HG03108 (cell line): ENCODE measurements at regions not wholly inside any gene's neighbourhood (a gene's known extent, or its start where the extent isn't known, plus 50 kb on each side); places are given as distances from the start of the nearest gene placed in this dataset.

Source experiments
- ATAC-seq: cut with Tn5 transposase; IDR thresholded peaks from one replicate; pipeline ENCODE4 v1.9.1; 2021; ENCODE audit warnings: moderate library complexity; ENCODE audit not compliant: unreplicated experiment

DNA sequence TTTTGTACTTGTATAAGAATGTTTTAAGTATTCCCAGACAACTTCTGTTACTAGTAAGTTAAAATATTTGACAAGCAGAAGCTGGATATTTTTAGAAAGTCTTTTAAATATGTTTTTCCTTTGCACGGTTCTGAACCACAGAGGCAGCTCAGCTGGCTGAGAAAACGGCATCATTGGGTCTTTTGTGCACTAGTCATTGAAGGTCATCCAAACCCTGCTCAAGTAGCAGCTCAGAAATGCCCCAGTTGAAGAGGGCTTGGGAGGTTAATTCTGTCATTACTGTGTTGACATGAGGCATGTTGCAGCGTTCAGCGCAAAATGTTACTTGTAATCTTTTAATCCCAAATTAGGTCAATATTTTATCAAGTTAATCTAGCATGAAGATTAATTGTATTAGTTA lies 383.7 kb upstream of the FAM241A start:
- ATAC-seq, result no peak

DNA sequence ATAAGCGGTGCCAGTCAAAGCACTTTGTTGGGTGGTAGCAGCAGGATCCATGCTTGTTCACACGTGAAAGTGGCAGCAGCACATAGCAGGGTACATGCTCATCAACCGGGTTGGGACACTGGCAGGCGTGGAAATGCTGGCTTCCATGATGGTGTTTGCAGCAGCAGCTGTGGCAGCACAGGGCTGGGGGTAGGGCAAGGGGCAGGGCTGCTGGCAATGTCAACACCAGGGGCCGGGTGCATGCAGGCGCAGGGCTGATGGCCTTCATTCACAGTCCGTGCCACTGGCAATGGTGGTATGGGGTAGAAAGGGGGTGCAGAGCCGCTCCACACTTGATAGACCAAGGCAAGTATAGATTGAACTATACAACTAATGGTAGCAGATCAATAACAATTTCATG lies 374.7 kb upstream of the FAM241A start:
- ATAC-seq, result no peak

GRCh38 chr4:111773858-111774257 lies 371.4 kb upstream of the FAM241A start:
- no peak for ATAC-seq

GRCh38 chr4:111775556-111776297 lies 369.5 kb upstream of the FAM241A start:
- no peak for ATAC-seq

GRCh38 chr4:111776561-111776960 lies 368.7 kb upstream of the FAM241A start:
- no peak for ATAC-seq

DNA sequence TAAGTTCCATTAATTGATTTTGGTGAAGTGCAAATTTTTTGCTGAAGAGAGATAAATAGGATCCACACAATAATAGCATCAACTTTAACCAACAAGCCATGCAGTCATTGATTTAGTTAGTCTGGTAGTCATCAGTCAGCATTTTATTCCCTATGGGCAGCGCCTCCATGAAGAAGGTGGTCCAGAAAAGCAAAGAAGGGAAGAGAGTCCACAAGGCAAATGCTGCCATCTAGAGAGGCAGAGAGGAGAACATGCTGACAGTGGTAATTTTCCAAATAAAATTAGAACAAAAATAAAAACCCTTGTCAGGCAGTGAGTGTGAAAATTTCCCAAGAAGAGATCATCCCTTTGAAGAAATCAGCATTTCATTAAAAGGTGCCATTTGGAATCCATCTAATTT lies 366.7 kb upstream of the FAM241A start:
- no peak for ATAC-seq

DNA sequence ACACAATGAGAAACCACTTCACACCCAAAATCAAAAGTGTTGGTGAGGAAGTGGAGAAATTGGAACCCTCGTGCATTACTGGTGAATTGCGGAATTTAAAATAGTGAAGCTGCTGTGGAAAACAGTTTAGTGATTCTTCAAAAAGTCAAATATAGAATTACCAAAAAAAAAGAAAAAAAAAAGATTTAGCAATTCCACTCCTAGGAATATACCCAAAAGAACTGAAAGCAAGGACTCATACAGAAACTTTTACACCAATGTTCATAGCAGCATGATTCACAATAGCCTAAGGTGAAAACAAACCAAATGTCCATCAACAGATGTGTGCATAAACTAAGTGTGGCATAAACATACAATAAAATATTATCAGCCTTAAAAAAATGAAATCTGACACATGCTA lies 364.3 kb upstream of the FAM241A start:
- ATAC-seq, result no peak

GRCh38 chr4:111781611-111782010 lies 363.6 kb upstream of the FAM241A start:
- no peak for ATAC-seq

DNA sequence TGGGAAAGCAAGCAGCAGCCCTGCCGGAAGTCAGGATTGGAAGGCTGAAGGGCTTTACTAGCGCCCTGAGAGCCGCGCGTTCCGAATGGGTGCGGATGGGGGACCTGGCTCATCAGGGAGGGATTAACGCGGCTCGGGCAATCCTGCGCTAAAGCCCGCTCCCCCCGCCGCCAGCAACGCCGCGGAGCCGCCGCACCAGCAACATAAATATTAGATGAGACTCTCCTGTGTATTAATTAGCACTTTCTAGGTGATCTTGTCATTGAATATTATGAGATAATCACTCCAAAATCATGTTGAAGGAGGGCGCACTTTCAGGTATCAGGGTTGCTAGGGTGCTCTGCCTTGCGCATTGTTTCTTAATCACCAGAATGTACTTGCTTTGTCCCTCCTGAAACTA lies 357.2 kb upstream of the FAM241A start:
- ATAC-seq, result no peak

- no peak for ATAC-seq
These were observed 355.2 kb upstream of the FAM241A start for GRCh38 chr4:111789901-111790640.

- ATAC-seq, result no peak
These were observed 352.6 kb upstream of the FAM241A start for GRCh38 chr4:111792632-111793031.

GRCh38 chr4:111793433-111794091 lies 351.7 kb upstream of the FAM241A start:
- no peak for ATAC-seq

GRCh38 chr4:111797455-111798163 lies 347.6 kb upstream of the FAM241A start:
- ATAC-seq, result no peak

GRCh38 chr4:111798840-111799239 lies 346.4 kb upstream of the FAM241A start:
- ATAC-seq, result no peak

GRCh38 chr4:111800551-111800950 lies 344.7 kb upstream of the FAM241A start:
- no peak for ATAC-seq

DNA sequence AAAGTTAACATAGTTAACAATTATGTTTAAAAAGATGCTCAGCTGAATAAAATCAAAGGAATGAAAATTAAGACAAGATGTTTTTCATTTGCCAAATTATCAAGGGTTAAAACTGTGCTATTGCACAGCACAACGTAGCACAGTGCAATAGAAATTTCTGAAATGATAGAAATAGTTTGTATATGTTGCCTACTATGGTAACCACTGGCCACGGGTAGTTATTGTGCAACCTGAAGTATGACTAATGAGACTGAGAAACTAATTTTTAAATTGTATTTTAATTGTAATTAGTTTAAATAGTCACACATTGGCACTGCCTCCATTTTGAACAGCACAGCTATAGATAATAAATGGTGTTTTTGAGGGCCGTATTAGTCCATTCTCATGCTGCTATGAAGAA lies 343.1 kb upstream of the FAM241A start:
- ATAC-seq, result no peak

DNA sequence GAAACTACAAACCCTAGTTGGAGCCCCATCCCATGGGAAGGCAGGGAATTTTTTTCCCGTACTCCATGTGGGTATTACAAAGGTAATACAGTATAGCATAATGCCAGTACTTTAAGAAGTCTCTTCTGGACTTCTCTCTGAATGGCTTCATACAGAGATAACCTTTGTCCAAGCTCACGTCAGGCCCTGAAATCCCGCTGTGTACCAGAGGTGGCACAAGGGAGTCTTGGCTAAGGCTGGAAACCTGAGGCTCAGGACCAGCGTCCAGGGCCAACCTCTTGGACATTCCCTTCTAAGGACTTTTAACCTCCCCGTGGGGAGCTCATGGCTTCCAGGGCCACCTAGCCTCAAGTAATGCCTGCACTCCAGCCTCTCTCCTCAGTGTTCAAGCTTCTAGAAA lies 338.9 kb upstream of the FAM241A start:
- ATAC-seq, result no peak

DNA sequence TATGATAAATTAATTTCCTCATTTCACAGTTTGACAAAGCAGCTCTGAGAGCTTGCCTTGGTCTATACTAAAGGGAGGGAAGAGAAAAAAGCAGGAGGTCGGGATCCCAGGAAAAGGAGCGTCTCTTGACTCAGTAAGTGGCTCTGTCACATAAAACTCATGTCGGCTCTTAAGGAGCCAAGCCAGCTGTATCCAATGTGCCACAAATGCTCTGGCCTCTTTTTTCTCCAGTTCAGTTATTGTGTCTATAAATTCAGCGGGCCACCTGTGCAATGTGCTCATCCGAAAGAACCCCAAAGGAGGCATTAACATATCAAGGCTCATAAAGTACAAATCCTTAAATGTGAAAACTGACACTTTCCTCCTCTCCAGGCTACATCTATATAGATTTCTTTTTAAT lies 337.7 kb upstream of the FAM241A start:
- ATAC-seq, result no peak

DNA sequence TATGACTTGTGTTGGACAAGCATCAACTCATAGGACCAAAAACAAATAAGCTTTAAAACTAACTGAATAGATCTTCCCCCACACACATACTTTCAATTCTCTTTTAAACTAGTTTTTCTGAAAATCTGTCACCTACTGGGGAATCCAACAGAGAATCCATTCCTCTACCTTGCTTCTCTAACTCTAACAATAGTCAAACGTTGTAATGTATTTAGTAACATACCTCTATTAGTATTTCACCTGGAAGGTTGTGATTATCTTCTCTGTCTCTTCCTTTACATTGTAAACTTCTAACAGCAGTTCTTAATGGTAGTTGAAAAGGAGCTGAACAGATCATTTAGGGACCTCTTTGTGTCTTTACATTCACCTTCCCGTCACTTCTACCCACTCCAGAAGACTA lies 337.1 kb upstream of the FAM241A start:
- ATAC-seq, result no peak

GRCh38 chr4:111811661-111812060 lies 333.6 kb upstream of the FAM241A start:
- ATAC-seq, result no peak

DNA sequence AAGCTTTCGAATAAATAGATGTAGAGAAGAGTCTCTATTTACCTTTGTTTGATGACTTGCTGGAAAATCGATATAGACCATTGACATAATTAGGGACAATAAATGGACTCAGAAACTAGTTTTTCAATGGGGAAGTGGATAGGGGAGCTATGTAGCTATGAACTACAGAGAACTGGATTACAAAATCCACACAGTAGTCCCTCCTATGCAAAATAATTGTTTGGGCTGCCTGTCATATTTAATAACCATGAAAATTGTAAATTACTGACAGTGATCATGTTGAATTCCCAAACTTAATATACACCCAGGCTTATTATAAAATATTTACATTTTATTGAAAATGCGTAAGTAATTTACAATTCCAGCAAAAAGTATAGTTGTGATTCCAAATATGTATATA lies 333.1 kb upstream of the FAM241A start:
- no peak for ATAC-seq
